ENCODE measurements at regions not wholly inside any gene's neighbourhood (a gene's known extent, or its start where the extent isn't known, plus 50 kb on each side); places are given as distances from the start of the nearest gene placed in this dataset.

DNA sequence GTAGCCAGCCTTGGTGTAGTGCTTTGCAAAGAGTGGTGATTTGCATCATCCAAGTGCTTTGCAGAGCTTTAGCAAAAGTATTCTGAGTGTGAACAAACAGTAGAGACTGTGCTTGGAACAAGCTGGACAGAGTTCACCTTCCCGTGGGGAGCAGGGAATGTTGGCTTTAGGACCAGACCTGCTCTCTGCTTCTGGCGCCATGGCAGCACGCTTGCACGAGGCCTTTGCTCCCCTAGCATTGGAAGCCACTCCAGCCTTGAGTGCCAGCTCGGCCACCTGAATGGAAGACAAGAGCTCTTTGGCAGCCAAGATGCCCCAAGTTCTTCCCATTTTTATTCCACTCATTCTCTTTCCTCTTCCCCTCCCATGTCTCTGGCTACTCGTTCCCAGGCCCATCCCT is 250.8 kb upstream of the OSR1 start:
- no peak for DNase-seq

DNA sequence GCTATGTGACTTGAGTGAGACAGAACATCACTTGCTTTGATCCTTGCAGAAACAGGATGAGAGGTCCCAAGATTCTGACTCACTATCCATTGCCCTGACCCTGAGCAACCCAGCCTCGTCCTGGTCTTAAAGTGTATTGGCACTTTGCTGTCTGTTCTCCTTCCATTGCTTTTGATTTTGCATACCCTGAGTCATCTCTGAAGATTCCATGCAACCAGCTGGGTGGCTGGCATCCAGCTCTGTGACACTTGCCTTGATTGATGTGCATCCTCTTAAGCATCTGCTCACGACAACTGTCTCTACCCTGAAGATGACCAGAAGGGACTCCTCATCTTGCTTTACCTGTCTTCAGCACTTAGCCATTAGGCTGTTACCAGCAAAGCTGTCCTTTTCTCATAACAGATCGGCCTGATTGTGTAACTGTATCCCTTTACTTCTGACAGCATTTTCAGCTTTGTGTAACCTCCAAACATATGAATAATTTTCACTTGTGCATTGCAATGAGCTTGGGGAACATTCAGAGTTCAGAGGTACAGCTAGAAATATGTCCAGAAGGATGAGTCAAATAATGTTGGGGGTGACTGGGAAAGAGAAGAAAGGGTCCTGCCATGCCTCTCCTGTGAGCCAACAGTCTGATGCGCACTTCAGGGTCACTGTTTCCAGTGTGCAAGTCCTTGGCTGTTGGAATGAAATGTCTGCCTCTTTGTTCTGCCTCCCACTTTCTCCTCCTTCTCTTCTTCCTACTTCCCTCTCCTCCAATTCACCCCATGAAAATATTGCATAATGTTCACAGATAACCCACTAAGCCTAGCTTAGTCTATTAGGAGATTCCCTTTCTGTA is 249.7 kb upstream of the OSR1 start:
- no peak for DNase-seq

DNA sequence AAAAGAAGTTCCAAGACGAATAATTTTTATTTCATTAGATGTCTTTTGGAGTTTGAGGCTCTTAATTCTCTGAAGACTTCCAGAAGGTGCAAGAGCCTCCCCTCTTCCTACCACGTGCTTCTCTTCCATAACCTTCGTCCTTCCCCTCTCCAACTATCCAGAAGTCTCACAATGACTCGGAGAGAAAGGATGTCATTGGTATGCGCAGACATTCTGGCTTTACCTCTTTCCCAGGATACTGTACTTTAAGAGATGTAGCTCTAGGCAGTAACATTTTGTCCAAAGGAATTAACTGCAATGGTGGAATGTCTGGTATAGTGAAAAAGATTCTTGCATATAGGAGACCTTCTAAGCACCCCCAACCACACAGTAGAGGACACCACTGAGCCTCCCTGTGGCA is 249.0 kb upstream of the OSR1 start:
- no peak for DNase-seq

DNA sequence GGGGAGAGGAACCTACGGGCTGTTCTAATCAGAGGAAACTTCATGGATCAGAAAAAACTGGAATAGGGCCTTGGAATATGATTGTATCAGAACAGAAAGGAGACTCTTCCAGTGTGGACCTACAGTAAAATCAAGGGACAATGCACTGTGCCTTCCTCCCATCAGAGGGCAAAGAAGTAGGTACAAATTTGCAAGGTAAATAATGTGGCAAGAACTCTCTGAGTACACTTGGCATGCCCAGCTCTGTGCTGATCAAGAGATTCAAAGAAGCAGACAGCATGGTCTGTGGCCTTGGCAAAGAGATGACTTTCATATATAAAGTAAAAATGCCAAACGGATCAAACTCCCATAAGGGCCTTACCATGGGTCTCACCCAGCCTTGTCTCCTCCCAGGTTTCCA is 242.6 kb upstream of the OSR1 start:
- DNase-seq = no peak

DNA sequence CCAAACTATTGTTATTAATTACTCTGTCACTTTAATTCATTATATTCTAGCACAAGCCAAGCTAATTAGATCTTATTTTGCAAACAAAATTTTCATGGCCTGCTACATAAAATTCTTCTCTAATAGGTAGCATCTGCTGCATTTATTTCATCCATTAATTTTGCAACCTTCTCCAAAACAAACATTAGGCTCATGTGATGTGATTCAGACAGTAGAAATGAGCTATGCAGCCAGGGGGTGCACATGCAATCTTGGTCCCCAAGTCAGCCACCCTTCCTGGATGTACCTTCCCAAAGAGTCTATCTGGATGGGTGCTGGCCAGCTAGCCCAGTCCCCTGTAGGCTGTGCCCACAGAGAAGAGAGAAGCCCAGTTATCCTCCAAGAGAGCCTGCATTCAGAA is 242.1 kb upstream of the OSR1 start:
- no peak for DNase-seq

DNA sequence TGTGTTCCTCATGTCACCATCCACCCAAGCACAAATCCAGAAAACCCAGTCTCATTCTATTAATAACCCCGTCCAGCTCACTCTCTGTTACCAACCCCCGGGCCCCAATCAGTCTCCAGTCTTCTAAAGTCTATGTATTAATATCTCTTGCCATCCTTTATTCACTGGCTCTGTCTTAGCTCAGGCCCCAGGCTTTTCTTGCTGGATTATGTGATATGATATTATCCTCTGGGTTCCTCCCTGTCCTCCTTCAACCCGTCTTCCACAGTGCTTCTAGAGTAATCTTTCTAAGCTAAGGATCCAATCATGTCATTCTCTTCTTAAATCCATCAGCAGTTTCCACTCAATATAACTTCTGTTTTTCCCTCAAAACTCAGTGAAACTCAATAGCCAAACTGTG is 240.5 kb upstream of the OSR1 start:
- DNase-seq = no peak

DNA sequence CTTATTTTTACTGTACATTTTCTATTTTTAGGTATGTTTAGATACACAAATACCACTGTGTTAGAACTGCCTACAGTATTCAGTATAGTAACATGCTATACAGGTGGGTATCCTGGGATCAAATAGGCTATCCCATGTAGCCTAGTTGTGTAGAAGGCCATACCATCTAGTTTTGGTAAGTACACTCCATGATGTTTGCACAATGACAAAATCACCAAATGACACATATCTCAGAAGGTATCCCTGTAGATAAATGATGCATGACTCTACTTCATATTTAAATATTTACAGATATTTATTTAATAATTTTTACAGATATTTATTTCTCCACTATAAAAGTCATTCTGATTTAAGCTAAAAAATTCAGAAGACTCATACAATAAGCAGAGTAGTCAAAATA is 233.8 kb upstream of the OSR1 start:
- no peak for DNase-seq

DNA sequence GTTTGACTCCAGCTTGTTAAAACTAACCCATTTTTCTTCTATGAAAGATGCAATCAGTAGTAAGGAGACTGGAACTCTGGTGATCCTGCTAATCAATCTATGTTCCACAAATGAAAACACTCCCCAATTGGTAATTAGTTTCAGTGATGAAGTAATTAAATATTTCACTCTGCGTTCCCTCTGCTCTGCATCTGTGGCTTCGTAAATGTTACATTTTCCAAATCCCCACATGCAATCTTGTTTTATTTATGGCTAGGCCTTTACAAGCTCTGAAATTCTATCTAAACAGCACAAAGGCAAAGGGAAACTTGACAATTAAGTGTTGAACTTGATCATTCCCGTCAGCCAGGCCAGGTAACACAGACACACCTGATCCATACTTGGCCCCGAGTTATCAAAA is 231.4 kb upstream of the OSR1 start:
- no peak for DNase-seq

DNA sequence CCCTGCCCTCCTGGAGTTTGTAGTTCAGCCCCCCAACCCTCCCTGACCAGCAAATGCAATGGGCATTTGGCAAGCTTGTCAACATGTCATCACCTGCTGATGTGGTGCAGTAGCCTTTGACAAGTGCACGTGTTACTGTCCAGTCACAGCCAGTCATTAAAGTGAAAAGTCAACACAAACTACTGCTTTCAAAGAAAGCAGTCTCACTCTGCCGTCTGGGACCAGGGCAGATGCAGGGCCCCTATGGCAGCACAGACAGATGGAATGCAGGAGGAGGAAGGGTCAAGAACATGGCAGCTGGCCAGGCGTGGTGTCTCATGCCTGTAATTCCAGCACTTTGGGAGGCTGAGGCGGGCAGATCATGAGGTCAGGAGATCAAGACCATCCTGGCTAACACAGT is 222.4 kb upstream of the OSR1 start:
- no peak for DNase-seq

DNA sequence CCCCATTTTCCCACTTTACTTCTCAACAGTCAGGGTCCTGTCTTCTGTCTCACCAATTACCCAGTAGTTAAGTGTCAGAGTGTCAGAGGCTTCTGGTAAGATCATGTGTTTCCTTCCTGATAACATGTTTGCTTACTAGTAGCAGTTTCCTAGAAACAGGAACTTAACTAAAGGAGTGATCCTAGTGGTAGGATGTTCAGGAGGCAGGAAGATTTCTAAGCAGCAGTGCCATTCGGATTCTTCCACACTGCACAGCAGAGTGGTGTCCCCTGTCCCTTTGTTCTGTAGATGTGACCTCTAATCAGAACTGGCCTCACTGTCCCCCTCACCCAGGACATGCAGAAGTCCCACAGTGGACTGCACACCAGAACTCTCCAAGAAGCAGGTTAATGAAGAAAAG is 221.8 kb upstream of the OSR1 start:
- DNase-seq = no peak

DNA sequence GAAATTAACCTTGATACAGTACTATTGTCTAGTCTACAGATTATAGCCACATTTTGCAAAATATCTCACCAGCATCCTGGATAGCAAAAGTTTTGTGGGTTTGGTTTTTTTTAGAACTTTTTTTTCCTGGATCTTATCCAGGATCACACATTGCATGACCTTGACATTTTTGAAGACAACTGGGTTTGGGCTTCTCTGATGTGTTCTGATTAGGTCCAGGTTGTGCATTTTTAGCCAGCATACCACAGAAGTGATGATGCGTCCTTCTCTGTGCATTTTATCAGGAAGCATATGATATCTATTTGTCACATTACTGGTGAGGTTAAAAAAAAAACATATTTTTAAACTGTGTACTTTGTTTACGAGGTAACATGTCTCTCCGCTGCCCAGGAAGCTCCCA is 221.0 kb upstream of the OSR1 start:
- DNase-seq = no peak

DNA sequence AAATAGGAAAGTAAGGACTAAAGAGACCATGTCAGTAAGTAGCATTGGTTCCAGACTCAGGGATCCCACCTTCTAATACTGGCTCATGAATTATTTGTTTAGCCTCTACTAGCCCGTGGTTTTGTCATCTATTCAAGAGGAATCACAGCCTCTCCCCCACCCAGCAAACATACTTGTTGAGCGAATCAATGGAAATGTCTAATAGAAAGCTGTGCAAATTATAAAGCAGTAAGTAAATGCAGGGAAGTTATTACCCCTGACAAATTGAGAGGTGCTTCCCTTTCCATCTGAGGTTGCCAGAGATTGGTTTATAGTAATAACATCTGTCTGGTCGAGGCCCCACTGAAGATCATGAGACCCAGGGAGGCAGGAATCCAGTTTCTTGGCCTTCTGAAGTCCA is 219.3 kb upstream of the OSR1 start:
- DNase-seq = no peak

DNA sequence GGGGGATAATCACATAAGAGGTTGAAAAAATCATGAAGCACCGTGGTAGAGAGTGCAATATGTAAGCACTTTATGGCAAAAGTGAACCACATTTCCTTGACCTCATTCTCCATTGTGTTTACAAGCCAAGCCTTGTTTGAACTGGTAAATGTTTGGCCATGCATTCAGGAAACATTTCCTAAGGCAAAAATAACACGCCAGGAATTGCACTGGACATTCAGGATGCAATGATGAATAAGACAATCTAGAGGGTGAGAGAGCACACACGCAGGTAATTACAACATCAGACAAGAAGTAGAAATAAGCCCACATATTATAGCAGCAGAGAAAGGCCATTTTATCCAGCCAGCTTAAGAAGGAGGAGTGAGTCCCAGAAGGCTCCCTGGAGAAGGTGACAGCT is 218.0 kb upstream of the OSR1 start:
- no peak for DNase-seq

DNA sequence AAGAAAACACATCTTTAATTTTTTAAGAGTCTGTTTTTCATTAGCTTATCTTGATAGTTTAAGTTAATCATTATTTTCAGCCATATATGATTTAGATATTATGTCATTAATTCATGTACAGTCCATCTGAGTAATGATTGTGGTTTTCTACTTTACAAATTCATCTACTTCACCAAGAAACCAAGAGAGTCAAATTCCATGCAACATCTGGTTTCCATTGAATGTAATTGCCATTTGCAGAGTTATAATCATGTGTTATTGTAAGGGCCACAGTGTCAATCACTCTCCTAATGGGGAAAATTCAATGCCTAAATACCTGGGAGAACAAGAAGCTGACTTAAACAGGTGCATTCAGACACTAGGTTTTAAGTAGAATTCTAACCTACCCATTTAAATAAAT is 217.2 kb upstream of the OSR1 start:
- no peak for DNase-seq

DNA sequence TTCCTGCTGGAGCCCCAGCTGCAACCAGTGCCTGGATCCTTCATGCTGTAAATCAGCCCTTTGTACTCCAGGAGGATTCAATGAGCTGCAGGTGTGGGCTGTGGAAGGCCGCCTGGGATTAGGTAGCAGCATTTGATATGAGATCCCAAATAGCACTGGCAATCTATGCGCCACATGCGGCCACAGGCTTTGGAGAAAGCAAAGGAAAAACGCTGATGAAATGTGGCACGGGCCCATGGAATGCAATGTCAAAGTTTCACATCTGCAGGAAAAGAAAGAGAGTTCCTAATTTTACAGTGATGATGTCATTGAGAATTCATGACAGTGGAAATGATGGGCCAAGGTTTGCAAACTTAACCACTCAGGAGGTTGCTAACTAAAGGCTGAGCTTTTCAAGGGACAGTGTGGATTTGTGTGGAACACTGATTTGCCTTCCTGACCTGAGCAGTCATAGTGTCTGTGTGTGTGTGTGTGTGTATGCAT is 216.4 kb upstream of the OSR1 start:
- DNase-seq = peak in 1 of 56 donors; percentile 2

DNA sequence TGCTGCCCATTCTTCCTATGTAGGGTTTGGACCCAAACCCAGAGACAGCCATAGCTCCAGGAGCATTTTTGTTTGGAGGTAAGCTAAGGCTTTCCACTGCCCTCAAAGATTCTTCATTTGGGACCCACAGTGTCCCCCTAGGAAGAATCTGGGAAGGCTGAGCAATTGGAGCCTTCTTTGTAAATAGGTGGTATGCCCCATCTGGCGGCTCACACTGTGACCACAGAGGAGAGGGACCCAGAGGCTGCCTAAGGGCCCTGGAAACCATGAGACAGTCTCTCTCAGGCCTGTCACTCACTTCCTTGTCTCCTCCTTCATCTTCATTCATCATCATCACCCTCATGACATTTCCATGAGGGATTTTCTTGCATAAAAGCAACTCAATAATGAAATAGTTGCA is 215.4 kb upstream of the OSR1 start:
- no peak for DNase-seq

DNA sequence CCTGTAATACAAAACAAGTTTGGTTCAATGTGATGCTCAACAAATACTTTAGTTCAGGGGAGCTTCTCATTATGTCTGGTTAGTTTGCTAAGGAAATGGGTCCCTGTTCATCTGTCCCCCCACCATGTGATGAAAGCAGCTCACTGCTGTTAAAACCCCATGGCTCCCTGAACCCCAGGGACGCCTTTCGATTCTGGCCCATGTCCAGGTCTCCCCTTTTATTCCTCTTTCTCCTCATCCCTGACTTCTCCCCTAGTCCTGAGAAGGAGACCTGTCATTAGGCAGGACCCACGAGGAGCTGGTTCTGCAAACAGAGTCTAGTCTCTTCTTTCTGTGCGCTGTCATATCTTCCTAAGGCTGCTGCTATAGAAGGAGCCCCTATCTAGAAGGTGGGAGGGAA is 213.3 kb upstream of the OSR1 start:
- no peak for DNase-seq

DNA sequence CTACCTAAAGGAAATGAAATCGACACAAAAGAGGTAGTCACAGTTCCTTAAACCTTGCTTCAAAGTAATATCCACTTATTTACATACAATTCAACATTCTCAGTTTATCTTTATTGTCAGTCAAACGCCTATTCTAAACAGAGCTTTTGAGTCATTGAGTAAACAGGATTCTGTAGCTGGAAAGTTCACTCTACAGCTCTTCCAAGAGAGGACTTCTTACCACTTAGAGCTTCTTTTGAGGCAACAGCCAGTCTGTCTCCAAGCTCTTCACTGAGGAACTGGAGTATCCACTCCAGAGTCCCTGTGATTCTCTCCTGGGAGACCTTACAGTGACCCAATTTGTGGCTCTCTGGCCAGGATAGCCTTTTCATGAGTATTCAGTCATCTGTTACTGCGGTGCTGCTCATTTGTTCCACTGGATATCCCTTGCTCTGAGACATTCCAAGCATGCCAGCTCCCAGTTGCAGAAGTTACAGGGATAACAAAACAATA is 210.9 kb upstream of the OSR1 start:
- DNase-seq = no peak

DNA sequence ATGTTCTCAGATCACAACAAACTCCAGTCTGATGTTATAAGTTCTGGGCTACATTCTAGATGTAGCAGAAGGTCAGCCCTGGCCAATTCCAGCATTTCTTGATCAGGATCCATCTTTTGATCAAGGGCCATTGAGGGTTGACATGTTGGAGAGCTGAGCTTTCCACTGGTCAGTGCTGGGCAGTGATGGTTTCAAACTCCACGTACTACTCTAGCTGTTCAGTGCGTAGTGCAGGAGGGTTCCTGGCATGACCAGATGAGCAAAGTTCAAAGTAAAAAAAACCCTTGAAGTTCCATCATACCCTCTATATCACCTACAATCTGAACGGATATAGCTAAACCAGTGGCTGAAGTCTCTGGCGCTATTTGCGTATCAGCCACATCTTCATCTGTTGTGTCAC is 210.4 kb upstream of the OSR1 start:
- DNase-seq = no peak

DNA sequence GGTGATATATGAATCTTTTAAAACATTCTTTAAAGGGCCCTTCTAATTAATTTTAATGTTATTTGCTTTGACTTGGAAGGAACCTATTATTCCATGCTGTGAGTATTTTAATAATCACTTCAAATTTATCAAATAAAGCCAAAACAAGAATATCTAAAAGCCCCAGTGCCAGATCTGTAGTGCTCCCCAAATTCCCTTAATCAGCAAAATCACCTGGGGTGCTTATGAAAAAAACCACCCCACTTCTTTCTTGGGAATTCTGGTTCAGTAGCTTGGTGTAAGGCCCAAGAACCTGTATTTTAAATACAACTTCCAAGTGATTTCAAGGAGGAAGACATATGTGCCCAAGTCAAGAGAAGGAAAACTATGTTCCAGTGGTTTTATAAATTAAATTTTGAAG is 202.4 kb upstream of the OSR1 start:
- no peak for DNase-seq

DNA sequence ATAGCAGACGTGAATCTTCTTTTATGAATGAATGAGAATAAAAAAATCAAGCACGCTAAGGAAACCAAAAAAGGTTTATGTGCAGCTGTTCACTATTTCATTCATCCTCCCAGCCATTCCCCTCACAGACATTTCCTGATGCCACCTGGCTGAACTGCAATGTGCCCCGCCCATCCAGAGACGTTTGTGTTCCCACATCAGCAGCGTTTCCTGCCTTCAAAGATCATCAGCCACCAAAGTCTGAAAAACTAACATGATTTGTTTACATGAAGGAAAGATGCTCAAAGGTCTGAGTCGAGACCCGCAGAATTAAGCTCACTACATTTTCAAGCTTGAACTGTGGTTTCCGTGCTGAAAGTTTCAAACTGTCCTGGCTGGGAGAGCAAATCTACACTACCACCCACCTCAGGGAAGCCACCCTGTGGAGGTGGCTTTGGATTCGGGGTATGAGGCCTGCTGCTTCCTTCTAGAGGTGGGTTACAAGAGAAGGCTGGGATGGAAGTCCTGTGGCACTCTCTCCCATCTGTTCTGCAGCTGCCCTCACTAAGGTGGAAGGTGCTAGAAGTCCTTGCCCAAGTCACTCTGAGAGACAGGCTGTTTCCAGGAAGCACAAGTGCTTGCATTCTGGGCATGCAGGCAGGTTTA is 201.3 kb upstream of the OSR1 start:
- no peak for DNase-seq

DNA sequence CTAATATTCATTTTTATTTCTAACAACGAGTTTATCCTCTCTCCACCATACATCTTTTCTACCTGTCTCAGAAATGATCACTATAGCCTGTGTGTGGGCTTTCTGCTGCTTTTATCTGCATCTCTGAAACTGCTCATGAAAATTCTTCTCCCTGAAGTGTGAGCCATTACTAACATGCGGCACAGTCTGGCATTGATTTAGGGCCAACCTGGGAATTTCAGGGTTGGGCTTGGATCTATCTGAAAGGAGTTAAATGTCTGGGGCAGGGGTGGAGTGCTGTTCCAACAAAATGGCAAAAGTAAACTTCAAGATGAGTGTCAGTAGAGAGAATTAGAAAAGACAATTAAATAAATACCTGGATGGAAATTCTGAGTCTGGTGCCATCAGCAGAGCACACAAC is 198.2 kb upstream of the OSR1 start:
- no peak for DNase-seq

DNA sequence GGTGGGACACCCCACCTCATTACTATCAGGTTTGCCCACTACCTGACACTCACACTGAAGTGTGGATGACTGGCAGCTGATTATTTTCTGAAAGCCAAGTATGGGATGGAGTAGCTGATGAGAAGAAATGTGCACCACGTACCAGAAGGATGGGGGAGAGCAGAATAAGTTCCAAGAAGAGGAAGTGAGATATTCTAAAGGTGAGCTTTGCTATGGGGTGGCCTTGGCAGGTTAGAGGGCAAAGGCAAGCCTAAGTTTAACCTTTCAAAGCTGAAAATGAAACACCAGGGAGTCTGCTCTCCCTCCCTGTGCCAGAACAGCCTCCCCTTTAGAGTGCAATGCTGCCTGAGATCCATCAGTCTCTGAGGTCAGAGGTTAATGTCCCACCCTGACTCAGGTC is 196.1 kb upstream of the OSR1 start:
- DNase-seq = no peak

Measured in nucleus accumbens (tissue), 56 donors.